ENCODE measurements at regions not wholly inside any gene's neighbourhood (a gene's known extent, or its start where the extent isn't known, plus 50 kb on each side); places are given as distances from the start of the nearest gene placed in this dataset.

DNA sequence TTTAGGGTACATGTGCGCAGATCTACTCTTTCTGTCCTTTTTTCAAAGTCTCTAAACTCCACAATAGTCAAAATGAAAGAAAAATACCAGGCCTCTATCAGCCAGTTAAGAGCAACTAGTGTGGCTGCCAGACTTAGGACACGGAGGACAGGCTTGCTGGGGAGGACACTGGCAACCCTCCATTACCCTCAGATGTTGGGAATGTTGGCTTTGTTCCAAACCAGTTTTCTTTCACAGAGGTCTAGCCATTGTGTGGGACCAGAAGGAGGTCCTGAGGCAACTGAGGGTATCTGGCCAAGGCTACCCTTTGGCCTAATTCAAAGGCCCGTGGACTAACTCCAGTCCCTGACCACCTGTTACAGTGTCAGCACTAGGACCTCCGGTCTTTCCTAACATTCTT, 51.2 kb upstream of the MED9 start:
- H3K4me3 ChIP-seq (ENCODE audit: control insufficient read depth, low read depth, low read length): no peak overlapping the region
- TF ChIP-seq, protein P1, sequence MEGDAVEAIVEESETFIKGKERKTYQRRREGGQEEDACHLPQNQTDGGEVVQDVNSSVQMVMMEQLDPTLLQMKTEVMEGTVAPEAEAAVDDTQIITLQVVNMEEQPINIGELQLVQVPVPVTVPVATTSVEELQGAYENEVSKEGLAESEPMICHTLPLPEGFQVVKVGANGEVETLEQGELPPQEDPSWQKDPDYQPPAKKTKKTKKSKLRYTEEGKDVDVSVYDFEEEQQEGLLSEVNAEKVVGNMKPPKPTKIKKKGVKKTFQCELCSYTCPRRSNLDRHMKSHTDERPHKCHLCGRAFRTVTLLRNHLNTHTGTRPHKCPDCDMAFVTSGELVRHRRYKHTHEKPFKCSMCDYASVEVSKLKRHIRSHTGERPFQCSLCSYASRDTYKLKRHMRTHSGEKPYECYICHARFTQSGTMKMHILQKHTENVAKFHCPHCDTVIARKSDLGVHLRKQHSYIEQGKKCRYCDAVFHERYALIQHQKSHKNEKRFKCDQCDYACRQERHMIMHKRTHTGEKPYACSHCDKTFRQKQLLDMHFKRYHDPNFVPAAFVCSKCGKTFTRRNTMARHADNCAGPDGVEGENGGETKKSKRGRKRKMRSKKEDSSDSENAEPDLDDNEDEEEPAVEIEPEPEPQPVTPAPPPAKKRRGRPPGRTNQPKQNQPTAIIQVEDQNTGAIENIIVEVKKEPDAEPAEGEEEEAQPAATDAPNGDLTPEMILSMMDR (IDR thresholded peaks at IDR 0.05; ENCODE audit: control insufficient read depth, insufficient read depth, low read depth, low read length, missing control alignments): no peak
- DNase-seq (ENCODE audit: low read depth): no peak

DNA sequence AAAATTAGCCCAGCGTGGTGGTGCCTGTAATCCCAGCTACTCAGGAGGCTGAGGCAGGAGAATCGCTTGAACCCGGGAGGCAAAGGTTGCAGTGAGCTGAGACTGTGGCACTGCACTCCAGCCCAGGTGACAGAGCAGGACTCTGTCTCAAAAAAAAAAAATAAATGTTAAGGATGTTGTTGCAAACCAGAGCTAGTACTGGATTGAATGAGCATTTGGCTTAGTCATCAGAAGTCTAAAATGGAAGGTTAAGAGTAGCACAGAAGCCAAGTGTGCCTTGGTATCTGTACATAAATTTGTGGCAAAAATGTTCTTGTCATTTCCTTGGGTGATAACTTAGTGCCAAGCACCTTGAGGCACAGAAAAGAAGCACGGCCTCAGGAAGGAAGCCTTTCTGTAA, 50.6 kb upstream of the MED9 start:
- DNase-seq (ENCODE audit: low read depth): no peak
- H3K4me3 ChIP-seq (ENCODE audit: control insufficient read depth, low read depth, low read length): no peak overlapping the region
- TF ChIP-seq, protein P1 (IDR thresholded peaks at IDR 0.05; ENCODE audit: control insufficient read depth, insufficient read depth, low read depth, low read length, missing control alignments): no peak
